RPMI7951 (cell line): ENCODE measurements at regions not wholly inside any gene's neighbourhood (a gene's known extent, or its start where the extent isn't known, plus 50 kb on each side); places are given as distances from the start of the nearest gene placed in this dataset.

Experiments
- DNase-seq: peaks from one replicate; pipeline ENCODE4 v3.0.0-alpha.2; 2012; ENCODE audit warnings: low read depth

DNA sequence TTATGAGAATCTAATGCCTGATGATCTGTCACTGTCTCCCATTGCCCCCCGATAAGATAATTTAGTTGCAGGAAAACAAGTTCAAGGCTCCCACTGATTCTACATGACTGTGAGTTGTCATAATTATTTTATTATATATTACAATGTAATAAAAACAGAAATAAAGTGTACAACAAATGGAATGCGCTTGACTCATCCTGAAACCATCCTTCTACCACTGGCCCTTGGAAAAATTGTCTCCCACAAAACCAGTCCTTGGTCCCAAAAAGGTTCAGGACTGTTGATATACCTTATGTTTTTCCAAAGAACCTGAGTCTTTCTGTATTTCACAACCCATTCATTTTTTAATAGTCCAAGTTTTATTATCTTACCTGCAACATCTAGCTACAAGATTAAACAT lies 403.5 kb downstream of the TAF11L14 start:
- DNase-seq: no peak

DNA sequence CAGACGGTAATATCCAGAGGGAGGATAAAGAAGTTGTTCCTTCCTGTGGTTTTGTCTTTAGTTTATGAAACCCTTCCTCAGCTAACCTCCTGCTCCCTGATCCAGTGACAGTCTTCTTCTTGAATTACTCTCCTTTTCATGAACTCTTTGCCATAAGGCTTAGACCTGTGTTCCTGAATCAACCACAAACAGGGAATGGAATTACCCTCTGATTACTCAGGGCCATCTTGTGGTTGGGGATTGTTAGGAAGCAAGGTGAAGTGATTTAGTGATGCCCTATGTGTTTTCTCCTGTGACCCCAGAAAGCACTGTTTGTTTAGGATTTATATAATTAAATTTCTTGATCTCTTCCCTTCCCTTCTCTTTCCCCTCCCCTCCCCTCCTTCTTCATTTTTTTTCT lies 409.1 kb downstream of the TAF11L14 start:
- DNase-seq: no peak

GRCh38 chr5:18048449-18048848 lies 414.2 kb downstream of the TAF11L14 start:
- DNase-seq: no peak

DNA sequence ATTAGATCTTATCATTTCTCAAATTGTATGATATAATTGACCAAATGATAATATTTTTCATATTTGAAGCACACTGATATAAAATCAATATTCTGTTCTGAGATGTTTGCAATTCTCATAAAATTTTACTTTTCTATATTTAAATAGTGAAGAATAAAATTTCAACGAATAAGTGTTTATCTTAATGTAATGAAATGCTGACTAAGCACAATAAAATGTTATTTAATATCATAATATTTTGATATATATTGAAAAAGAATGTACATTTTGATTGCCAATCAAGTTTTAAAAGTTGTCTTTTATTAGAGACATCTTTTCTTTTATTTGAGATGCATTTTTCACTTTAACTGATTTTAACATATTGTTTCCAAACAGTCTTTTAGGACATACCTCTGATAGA lies 416.1 kb downstream of the TAF11L14 start:
- no peak for DNase-seq

- no peak for DNase-seq
These were observed 416.5 kb downstream of the TAF11L14 start for GRCh38 chr5:18050776-18051175.

GRCh38 chr5:18051953-18052352 lies 417.7 kb downstream of the TAF11L14 start:
- DNase-seq: no peak

DNA sequence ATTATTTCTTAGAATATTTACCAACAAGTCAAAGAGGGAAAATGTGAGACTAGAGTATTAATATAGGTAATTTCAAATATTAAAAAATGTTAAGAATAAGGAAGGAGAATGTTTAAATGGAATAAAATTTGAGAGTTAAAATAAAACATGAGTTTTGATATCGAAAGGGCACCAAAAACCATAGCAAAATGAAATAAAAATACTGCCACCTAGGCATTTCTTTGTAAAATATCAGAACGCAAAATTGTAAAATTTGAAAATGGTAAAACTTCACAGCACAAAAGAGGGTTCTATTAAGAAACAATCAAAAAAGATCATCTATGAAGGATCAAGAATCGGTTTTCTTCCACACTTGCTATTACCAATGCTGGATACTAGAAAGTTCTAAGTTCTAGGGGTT lies 418.3 kb downstream of the TAF11L14 start:
- DNase-seq: no peak

GRCh38 chr5:18057725-18058124 lies 423.5 kb downstream of the TAF11L14 start:
- DNase-seq: no peak

GRCh38 chr5:18067615-18068014 lies 433.4 kb downstream of the TAF11L14 start:
- no peak for DNase-seq

GRCh38 chr5:18068826-18069225 lies 434.6 kb downstream of the TAF11L14 start:
- no peak for DNase-seq

DNA sequence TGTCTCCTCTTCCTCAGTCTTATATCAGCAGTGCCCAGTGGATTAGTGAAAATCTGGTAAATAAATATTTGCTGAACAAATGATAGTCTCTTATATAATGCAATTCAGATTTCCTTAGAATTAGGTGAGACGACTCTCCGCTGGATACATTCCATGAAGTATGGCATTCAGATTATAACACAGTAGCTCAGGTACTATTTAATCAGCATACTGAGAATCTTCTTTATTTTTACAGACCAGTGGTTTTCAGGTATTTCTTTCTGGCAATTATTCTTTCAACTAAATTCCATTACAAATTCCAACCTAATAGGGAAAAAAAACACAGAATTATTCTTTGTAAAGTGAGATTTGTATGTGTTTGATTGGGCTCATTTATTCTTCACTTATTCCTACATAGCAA lies 435.5 kb downstream of the TAF11L14 start:
- DNase-seq: no peak

DNA sequence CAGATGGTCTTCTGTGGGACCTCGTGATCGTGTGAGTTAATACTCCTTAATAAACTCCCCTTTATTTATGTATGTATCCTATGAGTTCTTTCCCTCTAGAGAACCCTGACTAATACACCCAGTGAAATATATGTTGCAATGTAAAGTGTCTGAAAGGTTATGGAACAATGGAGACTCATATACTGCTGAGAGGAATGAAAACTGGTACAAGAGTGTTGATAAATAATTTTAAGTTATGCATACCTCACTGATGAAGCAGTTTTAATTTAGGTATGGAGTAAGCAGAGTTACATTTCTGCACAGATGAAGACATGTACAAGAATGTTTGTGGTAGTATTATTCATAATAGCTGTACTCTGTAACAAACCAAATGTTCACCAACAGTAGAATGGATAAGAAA lies 438.3 kb downstream of the TAF11L14 start:
- DNase-seq: no peak

GRCh38 chr5:18074961-18075360 lies 440.7 kb downstream of the TAF11L14 start:
- DNase-seq: no peak

GRCh38 chr5:18078157-18078556 lies 443.9 kb downstream of the TAF11L14 start:
- DNase-seq: no peak

DNA sequence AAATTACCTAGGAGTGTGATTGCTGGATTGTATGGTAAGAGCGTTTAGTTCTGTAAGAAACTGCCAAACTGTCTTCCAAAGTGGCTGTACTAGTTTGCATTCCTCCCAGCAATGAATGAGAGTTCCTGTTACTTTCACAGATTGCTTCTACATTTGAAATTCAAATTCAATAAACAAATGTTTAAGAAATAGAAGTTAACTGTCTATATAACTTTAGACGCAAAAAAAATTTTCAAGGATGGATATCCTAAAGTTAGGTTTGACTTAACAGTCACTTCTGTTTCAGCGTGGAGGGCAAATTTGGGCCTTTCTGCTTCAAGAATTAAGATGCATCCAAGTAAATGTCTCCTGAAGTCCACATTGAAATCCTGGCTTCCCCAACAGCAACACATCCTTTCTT lies 445.6 kb downstream of the TAF11L14 start:
- no peak for DNase-seq

GRCh38 chr5:18088020-18088579 lies 453.8 kb downstream of the TAF11L14 start:
- no peak for DNase-seq

DNA sequence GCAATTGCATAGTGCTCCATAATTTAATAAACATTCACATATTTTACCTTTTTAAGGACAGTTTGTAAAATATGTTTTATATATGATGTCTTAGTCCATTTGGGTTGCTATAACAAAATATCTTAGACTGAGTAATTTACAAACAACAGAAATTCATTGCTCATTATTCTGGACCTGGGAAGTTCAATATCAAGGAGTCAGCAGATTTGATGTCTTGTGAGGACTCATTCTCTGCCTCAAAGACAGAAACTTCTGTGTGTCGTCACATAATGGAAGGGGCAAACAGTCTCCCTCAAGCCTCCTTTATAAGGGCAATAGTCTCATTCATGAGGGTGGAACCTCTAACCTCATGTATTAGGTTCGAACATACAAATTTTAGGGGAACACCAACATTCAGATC lies 455.9 kb downstream of the TAF11L14 start:
- no peak for DNase-seq

DNA sequence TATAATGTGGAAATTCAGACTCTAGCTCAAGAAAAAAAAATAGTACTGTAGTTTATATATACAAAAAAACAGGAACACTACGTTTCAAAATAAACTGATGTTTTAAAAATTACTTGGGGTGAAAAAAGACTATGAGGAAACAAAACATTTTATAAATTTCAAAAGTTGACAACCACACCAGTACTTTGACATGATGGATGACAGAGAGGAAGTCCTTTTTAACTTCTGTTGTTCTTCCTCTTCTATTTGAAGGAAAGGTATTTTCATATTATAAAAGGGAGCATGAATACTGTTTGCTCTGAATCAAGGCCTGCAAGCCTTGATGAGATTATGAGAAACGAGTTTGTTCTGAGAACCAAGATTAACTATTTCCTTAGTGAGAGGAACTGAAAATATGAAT lies 456.9 kb downstream of the TAF11L14 start:
- DNase-seq: no peak

DNA sequence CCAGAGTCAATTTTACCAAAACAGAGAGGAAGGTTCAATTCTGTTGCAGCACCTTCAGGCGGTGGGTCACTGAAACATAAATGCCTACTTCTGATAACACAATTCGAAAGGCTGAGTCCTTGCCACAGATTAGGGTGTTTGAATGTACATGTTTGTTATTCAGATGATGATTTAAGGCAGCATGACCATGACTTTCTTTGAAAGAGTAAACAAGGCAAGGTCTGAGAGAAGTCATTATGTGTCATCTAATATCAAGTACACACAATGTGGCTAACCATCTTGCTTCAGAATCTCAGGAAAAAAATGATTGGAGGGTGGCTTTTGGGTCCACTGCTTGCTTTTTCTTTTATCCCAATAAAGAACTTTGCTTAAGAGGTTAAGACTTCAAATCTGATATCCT lies 457.5 kb downstream of the TAF11L14 start:
- DNase-seq: no peak

DNA sequence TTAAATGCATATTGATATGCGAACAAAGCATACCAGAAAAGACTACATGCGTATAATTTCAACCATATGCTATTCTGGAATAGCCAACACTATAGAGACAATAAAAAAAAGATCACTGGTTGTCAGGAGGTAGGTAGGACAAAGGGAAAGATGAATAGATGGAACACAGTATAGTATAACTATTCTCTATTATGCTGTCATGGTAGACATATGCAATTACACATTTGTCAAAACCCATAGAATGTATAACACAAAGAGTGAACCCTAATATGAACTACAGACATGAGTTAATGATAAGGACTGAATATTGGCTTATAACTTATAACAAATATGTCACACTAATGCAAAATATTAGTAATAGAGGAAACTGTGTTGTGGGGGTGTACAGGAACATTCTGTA lies 460.8 kb downstream of the TAF11L14 start:
- no peak for DNase-seq

GRCh38 chr5:18097817-18098216 lies 463.6 kb downstream of the TAF11L14 start:
- DNase-seq: no peak

DNA sequence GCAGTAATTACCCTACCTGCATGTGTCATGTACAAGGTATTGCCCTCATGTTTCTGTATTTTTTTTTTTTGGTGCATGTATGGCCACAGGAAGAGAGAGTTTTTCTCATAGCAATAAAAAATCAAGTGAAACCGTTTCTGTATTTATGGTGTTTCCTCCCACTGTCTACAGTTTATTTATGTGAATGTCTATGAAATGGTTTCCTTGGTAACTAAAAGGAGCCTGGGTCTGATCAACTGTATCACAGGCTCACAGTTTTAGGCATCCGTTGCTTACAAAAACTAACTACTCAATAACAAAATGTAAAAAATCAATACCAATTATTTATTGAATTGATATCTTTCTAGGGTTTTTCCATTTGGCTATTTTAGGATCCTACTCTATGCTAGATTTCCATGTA lies 464.4 kb downstream of the TAF11L14 start:
- DNase-seq: no peak

- no peak for DNase-seq
These were observed 465.0 kb downstream of the TAF11L14 start for GRCh38 chr5:18099261-18099660.

GRCh38 chr5:18101532-18101931 lies 467.3 kb downstream of the TAF11L14 start:
- no peak for DNase-seq

- no peak for DNase-seq
These were observed 468.5 kb downstream of the TAF11L14 start for GRCh38 chr5:18102733-18103132.
